HT1080 (cell line): ENCODE measurements at regions not wholly inside any gene's neighbourhood (a gene's known extent, or its start where the extent isn't known, plus 50 kb on each side); places are given as distances from the start of the nearest gene placed in this dataset.
"Not testable (repeated sequence)": the region's sequence is repeated elsewhere in the genome, so short reads cannot be mapped to it uniquely, and the experiment has no call there.

Experiments used
- DNase-seq: peaks from one replicate; pipeline ENCODE4 v3.0.0-alpha.2; 2015; ENCODE audit warnings: low read depth

GRCh38 chr6:50333696-50334095 is 284.0 kb upstream of the DEFB112 start:
- DNase-seq: no peak

- no peak for DNase-seq
These were observed 287.9 kb upstream of the DEFB112 start for GRCh38 chr6:50337532-50338122.

DNA sequence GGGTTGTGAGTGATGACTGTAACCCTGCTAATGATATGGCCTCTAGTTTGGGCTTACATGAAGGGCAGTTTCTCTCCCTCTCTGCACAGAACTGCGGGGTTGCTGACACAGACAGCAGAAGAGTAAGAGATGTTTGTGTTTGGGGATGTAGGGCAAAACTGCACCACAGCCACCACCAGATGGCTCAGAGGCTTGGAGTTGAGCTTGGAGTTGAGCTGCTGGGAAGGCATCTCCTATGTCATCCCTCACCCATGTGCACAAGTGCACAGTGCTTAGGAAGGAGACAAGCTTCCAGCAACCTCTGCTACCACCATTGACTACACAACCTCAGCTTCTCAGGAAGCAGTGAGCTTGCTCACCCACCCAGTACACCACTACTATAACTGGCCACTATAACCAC is 303.9 kb upstream of the DEFB112 start:
- DNase-seq: peak; percentile 60

DNA sequence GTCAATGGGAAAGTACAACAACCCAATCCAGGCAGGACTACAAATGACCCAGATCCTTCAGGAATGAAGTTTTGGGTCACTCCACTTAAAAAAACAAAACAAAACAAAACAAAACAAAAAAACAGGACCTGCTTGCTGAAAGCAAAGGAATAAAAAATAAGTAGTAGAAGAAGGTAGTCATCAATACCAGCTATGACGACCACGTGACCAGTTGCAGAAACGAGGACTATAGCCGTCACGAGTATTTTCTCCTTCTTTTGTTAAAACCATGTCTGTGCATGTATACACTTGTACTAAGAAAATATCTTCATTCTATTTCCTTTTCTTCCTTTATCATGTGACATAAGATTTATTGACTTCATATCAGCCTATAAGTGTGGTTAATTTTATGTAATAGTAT is 308.4 kb upstream of the DEFB112 start:
- DNase-seq: no peak

- DNase-seq: peak; percentile 71
These were observed 312.1 kb upstream of the DEFB112 start for GRCh38 chr6:50361641-50362331.

GRCh38 chr6:50362706-50363105 is 313.0 kb upstream of the DEFB112 start:
- peak; percentile 93 for DNase-seq

DNA sequence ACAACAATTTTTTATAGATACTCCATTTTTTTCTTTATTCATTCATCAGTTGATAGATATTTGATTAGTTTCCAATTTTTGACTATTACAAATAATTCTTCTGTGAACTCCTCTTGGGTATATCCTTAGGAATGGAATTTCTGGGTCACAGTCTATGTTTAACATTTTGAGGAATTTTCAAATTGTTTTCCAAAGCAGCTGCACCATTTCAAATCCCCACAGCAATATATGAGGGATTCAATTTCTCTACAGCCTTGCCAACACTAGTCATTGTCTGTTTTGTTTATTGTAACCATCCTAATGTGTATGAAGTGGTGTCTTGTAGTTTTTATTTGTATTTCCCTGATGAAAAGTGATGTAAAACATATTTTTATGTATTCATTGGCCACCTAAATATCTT is 320.3 kb upstream of the DEFB112 start:
- no peak for DNase-seq

GRCh38 chr6:50380406-50381098 is 330.8 kb upstream of the DEFB112 start:
- peak; percentile 17 for DNase-seq

GRCh38 chr6:50381099-50381415 is 331.3 kb upstream of the DEFB112 start:
- DNase-seq: peak; percentile 25

- no peak for DNase-seq
These were observed 322.9 kb upstream of the TFAP2D start for GRCh38 chr6:50390416-50390815.

GRCh38 chr6:50394139-50394538 is 319.2 kb upstream of the TFAP2D start:
- not testable (repeated sequence) for DNase-seq

DNA sequence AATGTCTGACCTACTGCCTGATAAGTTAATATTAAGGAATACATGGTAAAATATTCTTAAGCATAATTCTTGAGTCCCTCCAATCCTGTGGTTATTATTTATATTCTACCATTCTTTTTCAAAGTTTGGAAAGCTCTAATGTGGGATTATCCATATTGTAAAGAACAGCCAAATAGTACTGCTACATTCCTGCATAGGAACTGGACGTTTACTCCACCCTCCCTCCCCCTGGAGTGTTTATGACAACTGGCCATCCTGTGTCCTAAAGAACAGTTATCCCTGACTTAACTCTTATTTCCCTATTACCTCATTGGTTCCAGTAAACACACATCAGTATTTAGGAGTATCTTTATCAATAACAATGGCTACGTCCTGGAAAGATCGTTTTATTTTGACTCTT is 308.7 kb upstream of the TFAP2D start:
- no peak for DNase-seq

DNA sequence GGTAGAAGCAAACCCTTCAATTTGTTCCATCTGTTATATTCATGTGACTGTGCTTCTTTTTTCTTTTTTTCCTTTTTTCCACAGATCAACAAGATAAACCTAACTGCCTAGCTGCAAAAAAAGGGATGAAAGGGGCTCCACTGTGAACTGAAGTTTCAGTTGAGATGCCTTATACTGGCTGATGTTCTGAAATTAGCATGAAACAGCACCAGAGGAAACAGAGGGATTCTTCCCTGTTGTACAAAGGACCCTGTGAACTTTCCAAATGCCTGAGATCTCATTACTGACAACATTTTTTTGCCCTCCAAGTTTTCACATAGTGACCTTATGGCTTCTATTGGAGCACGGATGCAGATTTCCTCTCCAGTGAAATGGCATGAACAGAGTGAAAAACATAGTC is 302.7 kb upstream of the TFAP2D start:
- DNase-seq: no peak

GRCh38 chr6:50421041-50421440 is 292.3 kb upstream of the TFAP2D start:
- DNase-seq: not testable (repeated sequence)

- DNase-seq: no peak
These were observed 286.1 kb upstream of the TFAP2D start for GRCh38 chr6:50427267-50427666.

- DNase-seq: no peak
These were observed 275.4 kb upstream of the TFAP2D start for GRCh38 chr6:50437901-50438300.

DNA sequence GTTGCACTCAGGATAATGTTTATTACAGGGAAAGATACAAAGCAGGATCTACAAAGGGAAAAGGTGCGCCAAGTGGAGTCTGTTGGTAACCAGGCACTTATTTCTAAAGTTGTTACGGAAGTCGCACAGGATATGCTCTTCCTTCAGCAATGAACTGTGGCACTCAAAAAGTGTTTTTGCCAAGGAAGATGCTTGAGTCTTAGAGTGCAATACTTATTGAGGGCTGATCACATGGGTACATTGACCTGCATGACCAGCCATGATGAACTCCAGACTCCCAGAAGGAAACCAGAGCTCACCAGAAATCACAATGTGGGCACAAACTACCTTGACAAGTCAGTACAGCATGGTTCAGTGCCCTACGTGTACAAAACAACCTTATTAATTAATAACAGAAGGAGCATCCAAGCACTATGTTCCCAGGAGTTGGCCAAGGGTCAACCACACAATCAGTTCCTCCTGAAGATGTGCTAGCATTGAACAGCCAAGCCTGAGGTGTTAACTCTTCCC is 270.7 kb upstream of the TFAP2D start:
- no peak for DNase-seq

DNA sequence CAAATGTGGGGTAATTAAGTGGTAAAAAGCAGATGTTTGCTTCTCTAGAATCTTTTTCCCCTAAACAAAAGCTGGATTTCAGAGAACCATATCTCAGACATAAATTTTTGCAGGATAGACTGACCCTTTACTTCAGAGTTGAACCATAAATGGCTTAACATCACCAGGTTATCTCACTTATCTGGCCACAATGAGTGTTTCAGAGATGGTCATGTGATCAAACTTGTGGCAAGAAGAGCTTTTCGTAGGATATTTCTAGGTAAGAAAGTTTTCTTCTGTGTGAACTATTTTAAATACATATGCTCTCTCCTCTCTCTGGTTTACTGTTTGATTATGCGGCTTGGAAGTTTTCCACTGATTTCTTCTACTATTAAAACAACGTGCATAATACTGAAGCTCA is 270.2 kb upstream of the TFAP2D start:
- no peak for DNase-seq

DNA sequence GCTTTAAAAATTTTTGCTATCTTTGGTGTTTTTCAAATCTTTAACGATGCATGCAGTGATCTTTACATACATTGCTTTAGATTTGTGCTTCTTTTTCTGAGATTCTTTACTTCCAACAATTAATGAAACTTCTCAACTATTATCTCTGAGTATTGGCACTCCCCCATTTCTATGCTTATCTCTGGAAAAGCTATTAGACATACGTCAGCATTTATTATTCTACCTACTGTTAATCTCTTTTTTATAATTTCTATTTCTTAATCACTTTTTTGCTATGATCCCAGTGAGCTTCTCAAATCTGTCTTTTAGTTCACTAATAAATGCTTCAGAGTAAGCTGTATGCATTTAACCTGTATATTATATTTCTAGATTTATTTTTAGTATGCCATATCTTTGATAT is 264.2 kb upstream of the TFAP2D start:
- DNase-seq: no peak

DNA sequence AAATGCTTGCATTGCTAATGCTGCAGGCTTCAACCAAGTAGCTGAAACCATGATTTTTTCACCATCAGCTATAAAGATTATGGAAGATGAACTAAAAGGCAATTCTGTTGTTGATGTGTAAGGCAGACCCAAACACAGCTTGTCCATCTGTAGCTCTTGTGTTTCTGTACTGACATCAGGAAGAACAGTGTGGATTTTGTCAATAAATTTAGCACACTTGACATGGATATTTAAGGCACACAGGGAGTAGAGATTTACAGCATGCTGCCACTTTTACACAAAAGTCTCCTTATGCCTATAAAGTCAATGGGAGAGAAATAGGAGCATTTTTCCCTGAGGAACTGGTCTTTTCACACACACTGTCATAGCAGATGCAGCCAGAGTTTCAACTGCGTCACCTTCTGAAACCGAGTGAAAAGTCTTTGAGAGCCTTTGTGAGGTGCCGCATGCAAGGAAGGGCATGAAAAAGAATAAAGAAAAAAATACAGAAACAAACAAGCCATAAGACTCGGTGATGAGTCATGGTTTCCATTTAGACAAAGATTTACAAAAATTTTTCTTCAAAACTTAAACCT is 261.4 kb upstream of the TFAP2D start:
- no peak for DNase-seq

DNA sequence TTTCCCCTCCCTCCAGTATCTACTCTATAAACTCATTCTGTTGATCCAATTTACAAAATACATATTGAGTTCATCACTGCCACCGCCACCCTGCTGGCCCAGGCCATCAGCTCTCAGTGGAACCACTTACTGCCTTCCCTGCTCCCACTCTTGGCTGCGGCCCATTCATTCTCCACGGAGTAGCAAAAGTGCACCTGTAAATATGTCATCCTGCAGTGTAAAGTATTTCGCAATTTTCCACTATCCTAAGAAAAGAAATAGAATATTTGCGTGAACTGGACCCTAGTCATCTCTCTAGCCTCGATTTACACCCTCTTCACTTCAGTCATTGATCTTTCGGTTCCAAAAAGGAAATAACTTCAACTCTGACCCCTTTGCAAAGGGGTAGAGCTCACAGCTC is 258.3 kb upstream of the TFAP2D start:
- DNase-seq: no peak

DNA sequence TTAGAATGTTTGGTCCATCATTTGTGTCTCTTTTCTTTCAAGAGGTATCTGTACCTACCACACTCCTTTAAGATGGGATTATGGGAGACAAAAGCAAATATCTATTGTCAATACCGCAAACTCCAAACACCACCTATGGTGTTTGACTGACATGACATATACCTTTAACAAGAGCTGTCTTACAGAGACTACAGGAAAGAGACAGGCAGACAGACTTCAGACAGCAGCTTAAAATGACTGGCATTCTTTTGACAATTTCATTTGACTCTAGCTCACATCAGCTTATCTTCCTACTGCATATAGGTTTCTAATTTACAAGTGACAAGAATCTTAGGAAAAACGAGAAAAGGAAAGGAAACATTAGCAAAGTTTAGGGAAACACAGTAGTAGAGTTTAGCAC is 256.0 kb upstream of the TFAP2D start:
- DNase-seq: no peak
